ENCODE measurements at regions not wholly inside any gene's neighbourhood (a gene's known extent, or its start where the extent isn't known, plus 50 kb on each side); places are given as distances from the start of the nearest gene placed in this dataset.

DNA sequence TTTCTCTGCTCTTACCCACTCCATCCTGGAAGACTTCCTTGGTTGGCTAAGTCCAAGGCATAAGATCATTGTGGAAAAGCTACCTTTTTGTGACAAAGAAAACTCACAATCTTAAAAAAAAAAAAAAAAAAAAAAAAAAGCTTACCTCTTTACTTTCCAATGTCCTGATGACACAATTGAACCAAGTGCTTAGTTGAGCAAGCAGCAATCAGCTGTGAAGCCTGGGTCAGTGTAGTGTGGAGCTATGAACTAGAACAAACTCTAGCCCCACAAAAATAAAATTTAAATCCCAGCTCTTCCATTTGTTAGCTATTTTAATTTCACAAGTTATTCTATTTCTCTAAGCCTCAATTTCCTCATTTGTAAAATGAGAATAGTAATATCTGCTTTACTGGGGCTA, 647.6 kb downstream of the LMO4 start:
- TF ChIP-seq, protein P1, sequence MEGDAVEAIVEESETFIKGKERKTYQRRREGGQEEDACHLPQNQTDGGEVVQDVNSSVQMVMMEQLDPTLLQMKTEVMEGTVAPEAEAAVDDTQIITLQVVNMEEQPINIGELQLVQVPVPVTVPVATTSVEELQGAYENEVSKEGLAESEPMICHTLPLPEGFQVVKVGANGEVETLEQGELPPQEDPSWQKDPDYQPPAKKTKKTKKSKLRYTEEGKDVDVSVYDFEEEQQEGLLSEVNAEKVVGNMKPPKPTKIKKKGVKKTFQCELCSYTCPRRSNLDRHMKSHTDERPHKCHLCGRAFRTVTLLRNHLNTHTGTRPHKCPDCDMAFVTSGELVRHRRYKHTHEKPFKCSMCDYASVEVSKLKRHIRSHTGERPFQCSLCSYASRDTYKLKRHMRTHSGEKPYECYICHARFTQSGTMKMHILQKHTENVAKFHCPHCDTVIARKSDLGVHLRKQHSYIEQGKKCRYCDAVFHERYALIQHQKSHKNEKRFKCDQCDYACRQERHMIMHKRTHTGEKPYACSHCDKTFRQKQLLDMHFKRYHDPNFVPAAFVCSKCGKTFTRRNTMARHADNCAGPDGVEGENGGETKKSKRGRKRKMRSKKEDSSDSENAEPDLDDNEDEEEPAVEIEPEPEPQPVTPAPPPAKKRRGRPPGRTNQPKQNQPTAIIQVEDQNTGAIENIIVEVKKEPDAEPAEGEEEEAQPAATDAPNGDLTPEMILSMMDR (IDR thresholded peaks at IDR 0.05; ENCODE audit: low read depth, low read length, missing input control) = no peak
- TF ChIP-seq TAF1 (conservative IDR thresholded peaks at IDR 0.05) (no peak), RXRA (IDR thresholded peaks at IDR 0.05) (no peak), RAD21 (IDR thresholded peaks at IDR 0.05) (no peak), YY1 (IDR thresholded peaks at IDR 0.05) (no peak), SP1 (IDR thresholded peaks at IDR 0.05) (no peak)
- TF ChIP-seq, protein P2, sequence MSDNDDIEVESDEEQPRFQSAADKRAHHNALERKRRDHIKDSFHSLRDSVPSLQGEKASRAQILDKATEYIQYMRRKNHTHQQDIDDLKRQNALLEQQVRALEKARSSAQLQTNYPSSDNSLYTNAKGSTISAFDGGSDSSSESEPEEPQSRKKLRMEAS (IDR thresholded peaks at IDR 0.05) = no peak
- TF ChIP-seq, protein P3, sequence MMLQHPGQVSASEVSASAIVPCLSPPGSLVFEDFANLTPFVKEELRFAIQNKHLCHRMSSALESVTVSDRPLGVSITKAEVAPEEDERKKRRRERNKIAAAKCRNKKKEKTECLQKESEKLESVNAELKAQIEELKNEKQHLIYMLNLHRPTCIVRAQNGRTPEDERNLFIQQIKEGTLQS (IDR thresholded peaks at IDR 0.05) = no peak
